ENCODE measurements at regions not wholly inside any gene's neighbourhood (a gene's known extent, or its start where the extent isn't known, plus 50 kb on each side); places are given as distances from the start of the nearest gene placed in this dataset.
"Not testable (repeated sequence)": the region's sequence is repeated elsewhere in the genome, so short reads cannot be mapped to it uniquely, and the experiment has no call there.

- DNase-seq (ENCODE audit: extremely low read depth, low read depth), result no peak
These were observed 490.3 kb downstream of the PIK3C3 start for GRCh38 chr18:42445359-42445758.

- no peak for DNase-seq (ENCODE audit: extremely low read depth, low read depth)
These were observed 491.2 kb downstream of the PIK3C3 start for GRCh38 chr18:42446195-42446594.

GRCh38 chr18:42447688-42448087 is 492.7 kb downstream of the PIK3C3 start:
- DNase-seq (ENCODE audit: extremely low read depth, low read depth), result no peak

- no peak for DNase-seq (ENCODE audit: extremely low read depth, low read depth)
These were observed 503.2 kb downstream of the PIK3C3 start for GRCh38 chr18:42458226-42458625.

GRCh38 chr18:42459873-42460272 is 504.8 kb downstream of the PIK3C3 start:
- DNase-seq (ENCODE audit: extremely low read depth, low read depth), result no peak

GRCh38 chr18:42471885-42472284 is 516.9 kb downstream of the PIK3C3 start:
- DNase-seq (ENCODE audit: extremely low read depth, low read depth), result no peak

- no peak for DNase-seq (ENCODE audit: extremely low read depth, low read depth)
These were observed 518.6 kb downstream of the PIK3C3 start for GRCh38 chr18:42473611-42474010.

- DNase-seq (ENCODE audit: extremely low read depth, low read depth), result no peak
These were observed 519.5 kb downstream of the PIK3C3 start for GRCh38 chr18:42474577-42474976.

- no peak for DNase-seq (ENCODE audit: extremely low read depth, low read depth)
These were observed 520.1 kb downstream of the PIK3C3 start for GRCh38 chr18:42475157-42475556.

GRCh38 chr18:42477267-42477666 is 522.2 kb downstream of the PIK3C3 start:
- no peak for DNase-seq (ENCODE audit: extremely low read depth, low read depth)

GRCh38 chr18:42480441-42480840 is 525.4 kb downstream of the PIK3C3 start:
- no peak for DNase-seq (ENCODE audit: extremely low read depth, low read depth)

GRCh38 chr18:42484648-42485047 is 529.6 kb downstream of the PIK3C3 start:
- DNase-seq (ENCODE audit: extremely low read depth, low read depth), result no peak

GRCh38 chr18:42486271-42486670 is 531.2 kb downstream of the PIK3C3 start:
- no peak for DNase-seq (ENCODE audit: extremely low read depth, low read depth)

- no peak for DNase-seq (ENCODE audit: extremely low read depth, low read depth)
These were observed 553.8 kb downstream of the PIK3C3 start for GRCh38 chr18:42508683-42509296.

GRCh38 chr18:42509750-42510415 is 554.8 kb downstream of the PIK3C3 start:
- no peak for DNase-seq (ENCODE audit: extremely low read depth, low read depth)

GRCh38 chr18:42510540-42510939 is 555.5 kb downstream of the PIK3C3 start:
- no peak for DNase-seq (ENCODE audit: extremely low read depth, low read depth)

GRCh38 chr18:42513441-42513840 is 558.4 kb downstream of the PIK3C3 start:
- DNase-seq (ENCODE audit: extremely low read depth, low read depth), result no peak

GRCh38 chr18:42514512-42514911 is 559.5 kb downstream of the PIK3C3 start:
- no peak for DNase-seq (ENCODE audit: extremely low read depth, low read depth)

- no peak for DNase-seq (ENCODE audit: extremely low read depth, low read depth)
These were observed 562.9 kb downstream of the PIK3C3 start for GRCh38 chr18:42517896-42518295.

- DNase-seq (ENCODE audit: extremely low read depth, low read depth), result not testable (repeated sequence)
These were observed 563.3 kb downstream of the PIK3C3 start for GRCh38 chr18:42518331-42518730.

GRCh38 chr18:42520138-42520537 is 565.1 kb downstream of the PIK3C3 start:
- DNase-seq (ENCODE audit: extremely low read depth, low read depth), result no peak

GRCh38 chr18:42525905-42526304 is 570.9 kb downstream of the PIK3C3 start:
- DNase-seq (ENCODE audit: extremely low read depth, low read depth), result no peak

GRCh38 chr18:42527766-42528165 is 572.7 kb downstream of the PIK3C3 start:
- DNase-seq (ENCODE audit: extremely low read depth, low read depth), result no peak
